Skeletal muscle tissue (tissue), 3 donors: ENCODE measurements at regions not wholly inside any gene's neighbourhood (a gene's known extent, or its start where the extent isn't known, plus 50 kb on each side); places are given as distances from the start of the nearest gene placed in this dataset.

Experiments used
- H3K27ac ChIP-seq: one replicate; pipeline ENCODE4 v1.7.0; 2013; ENCODE audit warnings: mild to moderate bottlenecking, low read depth, low read length, inconsistent platforms
- H3K27me3 ChIP-seq, 3 donors: one replicate each; pipeline ENCODE4 v1.7.0; 2013; ENCODE audit warnings: low read length in 3 of 3; ENCODE audit not compliant: control insufficient read depth in 3 of 3, insufficient read depth in 3 of 3
- H3K36me3 ChIP-seq, 3 donors: one replicate each; pipeline ENCODE4 v1.7.0; 2013; ENCODE audit warnings: low read length in 3 of 3; ENCODE audit not compliant: control insufficient read depth in 3 of 3, insufficient read depth in 3 of 3
- H3K4me1 ChIP-seq, 3 donors: one replicate each; pipeline ENCODE4 v1.7.0; 2013; ENCODE audit warnings: low read length in 3 of 3, mild to moderate bottlenecking in 3 of 3; ENCODE audit not compliant: control insufficient read depth in 3 of 3, insufficient read depth in 3 of 3
- H3K4me3 ChIP-seq, 3 donors: one replicate each; pipeline ENCODE4 v1.7.0; 2013; ENCODE audit warnings: low read length in 3 of 3
- H3K9ac ChIP-seq, 3 donors: one replicate each; pipeline ENCODE4 v1.7.0; 2013; ENCODE audit warnings: low read length in 3 of 3, mild to moderate bottlenecking in 3 of 3, moderate library complexity in 2 of 3, low read depth in 1 of 3
- H3K9me3 ChIP-seq, 3 donors: one replicate each; pipeline ENCODE4 v1.7.0; 2013; ENCODE audit warnings: low read length in 3 of 3; ENCODE audit not compliant: control insufficient read depth in 3 of 3
- donor health status: Osteomylitis.

DNA sequence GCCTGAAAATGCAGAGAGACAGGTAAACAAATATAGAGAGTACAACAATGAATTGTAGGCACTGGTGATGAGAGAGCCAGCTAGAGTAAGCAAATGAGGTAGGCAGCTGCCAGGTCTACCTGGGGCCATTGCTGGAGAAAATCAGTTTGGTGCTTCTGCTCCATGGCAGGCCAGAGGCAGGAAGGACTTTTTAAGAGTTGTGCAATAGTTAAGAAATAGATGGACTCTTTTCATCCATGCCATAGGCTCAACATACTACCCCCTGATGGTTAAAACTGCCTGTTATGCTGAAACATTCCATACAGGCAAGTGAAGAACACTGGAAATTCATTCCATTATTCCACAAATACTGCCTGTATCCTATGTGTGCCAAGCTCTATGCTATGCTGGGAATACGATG lies 86.5 kb upstream of the CCDC112 start:
- Histone ChIP-seq H3K9me3 (peaks cover 0 to 2% (median 0%) of the 10 kb centered on the region in 3 donors), H3K4me3 (no peak overlapping the region), H3K27me3 (no peaks in the 10 kb centered on the region), H3K27ac (no peak overlapping the region), H3K9ac (no peak overlapping the region), H3K36me3 (no peaks in the 10 kb centered on the region), H3K4me1 (peaks cover 7 to 22% (median 8%) of the 10 kb centered on the region in 3 donors)

DNA sequence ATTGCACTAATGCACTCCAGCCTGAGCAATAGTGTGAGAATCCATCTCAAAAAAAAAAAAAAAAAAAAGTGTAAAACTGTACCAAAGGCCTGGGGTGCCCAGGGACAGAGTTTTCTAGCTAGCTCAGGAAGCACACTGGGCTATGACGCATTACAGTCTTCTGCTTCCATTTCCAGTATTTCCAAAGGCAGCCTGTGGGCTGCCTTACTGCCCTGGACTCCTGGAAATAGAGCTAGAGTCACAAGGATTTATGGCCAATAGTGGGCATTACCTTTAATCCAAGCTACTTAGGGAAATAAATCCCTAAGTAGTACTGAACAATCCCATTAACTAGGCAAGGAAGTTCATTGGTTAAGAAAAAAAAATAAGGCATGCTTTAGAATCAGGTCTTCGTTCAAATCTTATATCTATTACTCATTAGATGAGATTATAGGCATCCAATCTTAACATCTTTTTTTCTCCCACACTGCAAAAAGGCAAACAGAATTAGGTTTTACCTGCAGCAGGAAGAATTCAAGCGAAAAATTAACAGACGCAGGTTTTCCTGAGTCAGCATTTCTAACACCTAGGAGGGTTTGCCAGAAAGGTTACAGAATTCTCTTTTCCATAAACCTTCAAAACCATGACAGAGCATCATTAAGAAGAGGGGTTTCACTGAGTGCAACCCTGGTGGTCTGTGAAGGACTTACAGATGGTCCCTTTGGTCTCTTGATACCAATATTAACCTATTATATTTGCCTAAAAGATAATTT lies 85.6 kb upstream of the CCDC112 start:
- H3K4me3 ChIP-seq: no peak overlapping the region
- H3K27ac ChIP-seq: peak overlapping the region; percentile 10
- H3K36me3 ChIP-seq: no peaks in the 10 kb centered on the region
- no peak overlapping the region for H3K9ac ChIP-seq
- peaks cover 15 to 31% (median 16%) of the 10 kb centered on the region in 3 donors for H3K4me1 ChIP-seq
- peaks cover 0 to 2% (median 0%) of the 10 kb centered on the region in 3 donors for H3K9me3 ChIP-seq
- H3K27me3 ChIP-seq: no peaks in the 10 kb centered on the region

DNA sequence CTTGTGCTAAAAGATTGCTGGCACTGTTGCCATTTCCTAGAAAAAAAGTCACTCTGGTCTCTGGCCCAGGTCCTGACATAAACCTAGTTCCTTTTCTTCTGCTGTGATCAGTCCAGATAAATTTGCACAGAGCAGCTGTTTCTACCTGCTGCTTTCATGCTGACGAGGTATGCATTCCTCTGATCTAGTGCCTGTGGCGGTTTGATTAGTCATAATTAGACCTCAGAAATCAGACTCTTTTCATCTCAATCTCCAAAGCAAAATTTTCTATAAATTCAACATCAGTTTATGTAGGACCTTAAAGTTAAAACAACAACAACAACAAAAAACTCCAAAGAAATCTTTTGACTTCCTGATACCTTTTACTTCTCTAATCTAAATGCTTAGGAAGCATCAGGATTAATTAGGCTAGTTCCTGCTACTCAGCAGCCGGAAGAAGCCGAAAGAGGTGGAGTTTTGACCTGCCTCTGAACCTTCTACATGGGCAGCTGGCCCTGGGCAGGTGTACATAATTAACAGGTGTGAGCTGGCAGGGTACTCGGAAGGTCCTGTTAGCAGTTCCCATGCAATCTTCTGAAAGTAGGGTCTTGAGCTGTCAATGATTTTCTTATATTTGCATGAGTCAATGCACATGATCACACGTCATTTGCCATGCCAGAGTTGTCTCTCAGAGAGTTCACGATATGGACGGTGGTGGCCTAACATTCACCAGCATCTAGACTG lies 83.3 kb upstream of the CCDC112 start:
- H3K27ac ChIP-seq: no peak overlapping the region
- peaks cover 18 to 40% (median 32%) of the 10 kb centered on the region in 3 donors for H3K4me1 ChIP-seq
- no peaks in the 10 kb centered on the region for H3K36me3 ChIP-seq
- H3K9me3 ChIP-seq: no peaks in the 10 kb centered on the region
- no peaks in the 10 kb centered on the region for H3K27me3 ChIP-seq
- no peak overlapping the region for H3K9ac ChIP-seq
- H3K4me3 ChIP-seq: no peak overlapping the region

DNA sequence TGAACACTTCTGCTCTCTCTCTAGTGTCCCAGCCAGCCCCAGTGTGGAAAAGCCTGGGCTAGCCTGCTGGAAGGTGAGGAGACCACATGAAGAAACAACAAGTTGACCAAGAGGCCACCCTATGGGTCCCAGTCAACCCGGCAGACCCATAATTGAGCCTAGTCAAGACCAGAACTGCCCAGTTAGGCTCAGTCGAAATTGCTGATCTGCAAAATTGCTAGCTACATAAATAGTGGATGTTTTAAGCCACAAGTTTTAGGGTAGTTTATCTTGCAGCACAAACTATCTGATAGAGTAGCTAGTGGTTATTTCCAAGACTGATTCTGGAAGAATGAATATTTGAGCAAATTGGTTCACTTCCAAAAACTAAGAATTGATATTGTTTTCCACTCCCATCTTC lies 82.3 kb upstream of the CCDC112 start:
- Histone ChIP-seq H3K27ac (peak overlapping the region; percentile 89), H3K4me1 (peaks cover 18 to 40% (median 33%) of the 10 kb centered on the region in 3 donors), H3K9me3 (no peaks in the 10 kb centered on the region), H3K27me3 (no peaks in the 10 kb centered on the region), H3K36me3 (no peaks in the 10 kb centered on the region), H3K4me3 (no peak overlapping the region), H3K9ac (no peak overlapping the region)

DNA sequence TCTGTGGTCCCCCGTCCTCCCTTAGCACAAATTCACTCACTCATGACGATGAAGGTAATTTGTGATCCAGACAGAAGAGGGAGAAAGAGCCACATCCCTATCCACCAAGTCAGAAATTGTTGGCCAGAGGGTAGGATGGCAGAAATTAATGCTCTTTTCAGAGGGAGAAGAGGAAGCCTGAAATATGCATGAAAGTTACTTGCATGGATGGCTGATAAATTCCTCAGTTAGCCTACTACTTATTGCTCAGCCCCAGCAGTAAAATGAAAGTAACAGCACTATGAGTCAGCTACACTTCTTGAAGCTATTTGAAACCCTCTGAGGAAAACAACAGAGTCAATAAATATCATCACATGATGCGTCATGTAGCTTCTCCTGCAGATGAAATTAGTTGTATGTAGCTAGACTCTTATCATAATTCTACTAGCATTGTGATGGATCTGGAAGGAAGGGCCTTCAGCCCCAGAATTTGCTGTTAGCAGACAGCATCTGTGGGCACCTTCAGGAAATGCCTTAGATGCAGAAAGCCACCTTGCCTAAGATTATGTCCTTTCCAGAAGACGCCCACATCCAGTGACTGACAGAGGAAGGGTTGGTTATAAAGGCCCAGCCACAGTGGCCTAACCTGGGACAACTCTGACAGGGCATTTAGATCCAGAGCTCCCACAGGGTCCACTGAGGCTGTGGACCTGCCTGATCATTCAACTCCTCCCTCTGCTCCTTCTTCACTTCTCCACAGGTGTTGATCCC lies 81.2 kb upstream of the CCDC112 start:
- Histone ChIP-seq H3K4me3 (peak overlapping the region; percentile 0 to 39 (median 35)), H3K9me3 (no peaks in the 10 kb centered on the region), H3K36me3 (no peaks in the 10 kb centered on the region), H3K27me3 (no peaks in the 10 kb centered on the region), H3K4me1 (peaks cover 20 to 40% (median 33%) of the 10 kb centered on the region in 3 donors), H3K27ac (peak overlapping the region; percentile 89), H3K9ac (peak overlapping the region in 2 of 3 donors; percentile 9 to 23)

DNA sequence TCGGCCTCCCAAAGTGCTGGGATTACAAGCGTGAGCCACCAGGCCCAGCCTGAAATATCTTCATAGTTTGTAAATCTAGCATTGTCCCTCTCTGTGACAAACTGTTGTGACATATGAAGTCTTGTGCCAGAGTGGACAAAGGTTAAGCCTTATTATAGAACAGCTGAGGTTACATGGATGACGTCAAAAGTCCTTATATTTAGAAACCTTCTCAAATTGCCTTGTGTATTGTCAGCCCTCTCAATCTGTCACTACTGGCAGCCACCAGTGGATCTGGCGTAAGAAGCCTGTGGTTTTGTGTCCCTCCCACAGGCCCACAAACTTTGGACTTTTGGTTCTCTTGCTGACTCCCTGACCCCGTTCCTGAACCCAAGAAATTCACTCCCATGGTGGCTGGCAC lies 79.4 kb upstream of the CCDC112 start:
- no peaks in the 10 kb centered on the region for H3K9me3 ChIP-seq
- no peaks in the 10 kb centered on the region for H3K36me3 ChIP-seq
- peaks cover 22 to 35% (median 34%) of the 10 kb centered on the region in 3 donors for H3K4me1 ChIP-seq
- no peaks in the 10 kb centered on the region for H3K27me3 ChIP-seq
- H3K27ac ChIP-seq: peak overlapping the region; percentile 89
- peak overlapping the region; percentile 13 to 57 (median 28) for H3K9ac ChIP-seq
- no peak overlapping the region for H3K4me3 ChIP-seq

DNA sequence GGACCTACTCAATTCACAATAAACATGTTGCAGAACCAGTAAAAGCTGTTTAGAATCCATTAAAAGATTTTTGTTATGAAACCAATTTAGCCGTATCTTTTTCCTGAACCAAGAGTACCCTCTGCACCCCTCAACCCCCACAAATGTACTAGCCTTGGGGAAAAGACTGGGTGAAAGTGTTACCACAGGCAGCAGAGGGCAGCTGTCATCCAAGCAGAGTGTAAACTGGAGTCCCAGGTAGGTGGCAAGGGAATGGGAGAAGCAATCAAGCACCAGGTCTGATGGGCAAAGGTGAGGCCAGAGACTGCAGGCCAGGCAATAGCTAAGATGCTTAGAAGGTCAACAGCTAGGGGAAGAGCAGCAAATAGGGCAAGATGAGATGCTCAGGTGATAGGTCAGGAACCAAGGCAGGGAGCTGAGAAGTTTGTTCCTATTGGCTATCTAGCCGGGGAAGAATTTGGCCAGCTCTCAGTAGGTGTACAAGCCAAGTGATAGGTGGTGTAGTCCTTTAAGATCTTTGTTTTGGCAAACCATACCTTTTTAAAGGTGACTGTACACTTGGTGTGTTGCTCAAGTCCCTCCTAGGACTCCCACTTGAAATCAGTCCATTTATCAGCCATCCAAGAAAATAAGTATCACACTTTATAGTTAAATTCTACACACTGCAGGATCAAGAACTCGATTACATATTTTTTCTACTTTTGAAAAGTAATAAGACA lies 77.8 kb upstream of the CCDC112 start:
- no peak overlapping the region for H3K9ac ChIP-seq
- H3K9me3 ChIP-seq: no peaks in the 10 kb centered on the region
- peak overlapping the region; percentile 89 for H3K27ac ChIP-seq
- no peaks in the 10 kb centered on the region for H3K36me3 ChIP-seq
- H3K4me1 ChIP-seq: peaks cover 15 to 31% (median 28%) of the 10 kb centered on the region in 3 donors
- H3K27me3 ChIP-seq: no peaks in the 10 kb centered on the region
- H3K4me3 ChIP-seq: no peak overlapping the region

DNA sequence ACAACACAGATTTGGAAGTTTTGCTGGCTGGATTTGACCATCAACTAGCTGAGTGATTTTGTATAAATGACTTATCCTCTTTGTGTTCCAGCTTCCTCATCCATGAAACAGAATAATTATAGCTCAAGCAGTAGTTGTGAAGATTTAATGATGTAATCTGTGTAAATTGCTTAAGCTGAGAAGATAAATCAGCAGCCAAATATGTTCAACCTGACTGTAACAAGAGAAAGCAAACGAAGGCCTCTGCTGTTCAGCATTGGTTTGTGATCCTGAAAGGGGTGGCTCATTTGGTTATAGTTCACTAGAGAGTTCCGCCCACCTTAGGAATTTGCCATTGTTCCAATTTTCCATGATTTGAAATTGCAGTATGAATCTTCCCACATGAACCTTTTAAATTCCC lies 75.7 kb upstream of the CCDC112 start:
- Histone ChIP-seq H3K9me3 (no peaks in the 10 kb centered on the region), H3K27me3 (no peaks in the 10 kb centered on the region), H3K9ac (no peak overlapping the region), H3K4me3 (no peak overlapping the region), H3K4me1 (peaks cover 6 to 19% (median 12%) of the 10 kb centered on the region in 3 donors), H3K36me3 (no peaks in the 10 kb centered on the region), H3K27ac (no peak overlapping the region)

DNA sequence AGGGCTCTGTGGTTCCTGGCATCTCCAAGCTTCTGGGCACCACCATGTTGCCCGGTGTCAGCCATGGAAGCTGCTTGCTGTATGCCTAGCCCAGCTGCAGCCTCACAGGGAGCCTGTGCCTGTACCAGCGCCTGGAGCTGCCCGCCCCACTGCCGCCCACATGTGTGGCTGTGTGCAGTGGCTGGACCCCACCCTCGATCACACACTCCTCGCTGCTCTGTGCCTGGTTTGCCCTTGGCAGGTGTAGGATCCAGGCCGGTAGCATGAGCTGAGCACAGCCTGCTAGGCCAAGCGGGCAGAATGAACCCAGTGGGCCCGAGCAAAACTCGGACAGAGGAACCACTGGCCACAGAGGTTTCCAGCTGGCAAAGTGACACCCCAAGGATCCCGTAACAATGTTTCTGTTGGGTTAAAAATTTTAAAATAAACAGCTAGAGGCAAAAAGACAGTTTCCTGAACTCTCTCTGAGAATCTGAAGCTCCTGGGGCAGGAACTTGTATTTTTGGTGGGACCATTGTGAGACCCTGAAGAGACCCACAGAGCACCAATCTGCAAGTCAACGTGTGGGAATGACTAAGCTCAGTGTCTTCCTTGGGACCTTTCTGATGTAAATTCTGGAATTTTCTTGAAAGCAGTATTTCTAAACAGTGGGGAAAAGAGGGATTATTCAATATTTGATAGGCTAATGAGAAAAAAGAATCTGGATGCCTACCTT lies 73.1 kb upstream of the CCDC112 start:
- H3K9me3 ChIP-seq: no peaks in the 10 kb centered on the region
- peaks cover 13 to 16% (median 15%) of the 10 kb centered on the region in 3 donors for H3K4me1 ChIP-seq
- H3K27ac ChIP-seq: no peak overlapping the region
- H3K27me3 ChIP-seq: no peaks in the 10 kb centered on the region
- H3K9ac ChIP-seq: no peak overlapping the region
- H3K36me3 ChIP-seq: no peaks in the 10 kb centered on the region
- no peak overlapping the region for H3K4me3 ChIP-seq
